ENCODE measurements at regions not wholly inside any gene's neighbourhood (a gene's known extent, or its start where the extent isn't known, plus 50 kb on each side); places are given as distances from the start of the nearest gene placed in this dataset.
"Not testable (repeated sequence)": the region's sequence is repeated elsewhere in the genome, so short reads cannot be mapped to it uniquely, and the experiment has no call there.

DNA sequence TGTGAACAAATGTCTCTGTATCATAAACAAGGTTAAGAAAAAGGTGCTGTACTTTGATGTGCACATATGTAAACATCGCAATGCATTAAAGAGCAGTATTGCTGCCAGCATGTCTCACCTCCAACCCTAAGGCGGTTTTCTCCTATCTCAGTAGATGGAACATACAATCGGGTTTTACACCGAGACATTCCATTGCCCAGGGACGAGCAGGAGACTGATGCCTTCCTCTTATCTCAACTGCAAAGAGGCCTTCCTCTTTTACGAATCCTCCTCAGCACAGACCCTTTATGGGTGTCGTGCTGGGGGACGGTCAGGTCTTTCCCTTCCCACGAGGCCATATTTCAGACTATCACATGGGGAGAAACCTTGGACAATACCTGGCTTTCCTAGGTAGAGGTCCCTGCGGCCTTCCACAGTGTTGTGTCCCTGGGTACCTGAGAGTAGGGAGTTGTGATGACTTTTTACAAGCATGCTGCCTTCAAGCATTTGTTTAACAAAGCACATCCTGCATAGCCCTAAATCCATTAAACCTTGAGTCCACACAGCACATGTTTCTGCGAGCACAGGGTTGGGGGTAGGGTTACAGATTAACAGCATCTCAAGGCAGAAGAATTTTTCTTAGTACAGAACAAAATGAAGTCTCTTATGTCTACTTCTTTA, 1411.2 kb downstream of the EFNA5 start:
- not testable (repeated sequence) for FAIRE-seq; DNase-seq (ENCODE audit: extremely low spot score, insufficient read length, low read depth)

DNA sequence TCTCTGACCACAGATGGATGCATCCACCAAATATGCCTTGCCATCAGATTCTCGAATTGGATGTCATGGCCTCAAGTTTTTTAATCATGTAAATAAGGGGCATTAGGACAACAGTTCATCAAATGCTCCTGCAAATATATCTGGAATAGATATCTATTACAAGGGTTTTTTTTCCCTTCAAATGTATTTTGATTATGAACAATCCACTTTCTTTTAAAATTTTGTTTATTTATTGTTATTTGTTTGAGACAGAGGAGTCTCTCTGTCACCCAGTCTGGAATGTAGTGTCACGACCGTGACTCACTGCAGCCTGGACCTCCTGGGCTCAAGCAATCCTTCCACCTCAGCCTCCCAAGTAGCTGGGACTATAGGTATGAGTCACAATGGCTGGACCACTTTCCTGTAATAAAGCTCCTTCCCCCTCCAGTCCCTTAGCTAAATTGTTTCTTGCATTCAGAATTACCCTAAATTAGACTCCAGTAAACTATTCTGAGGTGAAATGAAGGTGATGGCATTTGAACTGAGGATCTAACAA, 1412.1 kb downstream of the EFNA5 start:
- FAIRE-seq (no peak), DNase-seq (ENCODE audit: extremely low spot score, insufficient read length, low read depth) (no peak)

GRCh38 chr5:106254784-106255183, 1416.0 kb downstream of the EFNA5 start:
- no peak for DNase-seq (ENCODE audit: extremely low spot score, insufficient read length, low read depth)
- FAIRE-seq: no peak

GRCh38 chr5:106246044-106246745, 1424.5 kb downstream of the EFNA5 start:
- not testable (repeated sequence) for DNase-seq (ENCODE audit: extremely low spot score, insufficient read length, low read depth); FAIRE-seq

DNA sequence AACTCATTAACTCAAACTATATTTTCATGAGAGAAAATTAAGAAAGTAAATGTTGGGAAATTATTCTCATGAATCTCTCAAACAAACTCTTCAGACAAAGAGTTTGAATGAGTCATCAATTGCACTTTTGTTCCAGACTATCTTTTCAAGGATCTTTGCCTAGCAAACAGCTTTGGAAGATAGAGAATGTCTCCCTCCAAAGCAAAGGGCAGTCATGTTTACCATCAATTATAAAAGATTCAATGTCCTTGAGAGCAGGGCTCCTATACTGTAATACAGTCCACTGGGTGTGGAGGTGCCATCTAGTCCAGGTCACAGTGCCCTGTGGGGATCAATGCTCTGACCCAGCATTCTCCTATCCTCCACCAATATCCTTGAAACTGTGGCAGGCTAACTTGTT, 1429.3 kb downstream of the EFNA5 start:
- FAIRE-seq: no peak

GRCh38 chr5:106205916-106206571, 1464.7 kb downstream of the EFNA5 start:
- FAIRE-seq: no peak

More for the DNA sequence above, 1429.3 kb downstream of the EFNA5 start:
- DNase-seq (ENCODE audit: extremely low spot score, insufficient read length, low read depth): no peak

GRCh38 chr5:106202035-106202434, 1468.7 kb downstream of the EFNA5 start:
- FAIRE-seq (no peak), DNase-seq (ENCODE audit: extremely low spot score, insufficient read length, low read depth) (no peak)

More at GRCh38 chr5:106205916-106206571, 1464.7 kb downstream of the EFNA5 start:
- no peak for DNase-seq (ENCODE audit: extremely low spot score, insufficient read length, low read depth)

GRCh38 chr5:106200971-106201370, 1469.8 kb downstream of the EFNA5 start:
- FAIRE-seq (no peak), DNase-seq (ENCODE audit: extremely low spot score, insufficient read length, low read depth) (no peak)

- DNase-seq (ENCODE audit: extremely low spot score, insufficient read length, low read depth) (no peak), FAIRE-seq (no peak)
Measured at GRCh38 chr5:106195679-106196474, 1474.9 kb downstream of the EFNA5 start.

DNA sequence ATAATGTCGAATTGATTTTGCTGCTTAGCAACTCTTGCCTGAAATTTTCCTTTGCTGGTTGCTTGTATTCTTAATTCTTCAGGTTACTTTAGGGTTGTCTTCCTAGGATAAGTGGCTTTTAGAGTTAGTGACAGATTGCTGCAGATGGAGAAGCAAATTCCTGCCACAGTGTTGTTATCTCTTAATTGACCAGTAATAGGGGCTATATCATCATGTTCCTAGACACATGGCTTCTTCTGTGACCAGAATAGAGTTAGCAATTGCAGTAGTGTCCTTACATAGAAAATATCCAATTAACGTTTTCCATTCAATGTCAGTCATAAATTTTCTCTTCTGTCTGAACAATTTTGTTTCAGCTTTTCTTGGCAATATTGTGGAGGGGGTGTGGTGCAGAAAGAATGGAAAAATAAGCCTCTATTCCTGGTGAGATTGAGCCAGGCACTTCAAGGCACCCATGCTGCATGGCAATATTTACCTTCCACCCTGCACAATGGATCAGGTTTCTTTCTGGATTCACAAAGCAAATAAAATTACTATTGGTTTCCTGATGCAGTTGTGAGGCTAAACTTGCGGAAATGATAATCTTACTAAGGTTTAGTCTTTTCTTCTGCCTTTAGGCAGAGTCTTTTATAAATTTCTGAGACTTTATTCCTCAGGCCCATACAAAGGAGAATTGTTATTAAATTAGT, 1481.5 kb downstream of the EFNA5 start:
- DNase-seq (ENCODE audit: extremely low spot score, insufficient read length, low read depth) (no peak), FAIRE-seq (no peak)

DNA sequence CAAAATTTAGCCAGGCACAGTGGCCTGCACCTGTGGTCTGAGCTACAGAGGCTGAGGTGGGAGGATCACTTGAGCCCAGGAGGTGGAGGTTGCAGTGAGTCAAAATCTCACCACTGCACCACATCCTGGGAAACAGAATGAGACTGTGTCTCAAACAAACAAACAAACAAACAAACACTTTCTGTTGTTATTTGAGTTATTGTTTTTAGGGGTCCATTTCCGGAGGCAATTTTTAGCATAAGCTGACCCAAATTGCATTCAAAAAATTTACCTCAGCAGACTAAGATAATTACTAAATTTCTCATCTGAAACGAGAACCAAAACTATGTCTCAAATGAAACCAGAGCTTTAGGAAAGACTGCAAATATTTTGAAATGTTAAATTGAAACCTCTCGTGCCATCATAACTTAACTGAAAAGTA, 1485.1 kb downstream of the EFNA5 start:
- FAIRE-seq: no peak
- DNase-seq (ENCODE audit: extremely low spot score, insufficient read length, low read depth): no peak

DNA sequence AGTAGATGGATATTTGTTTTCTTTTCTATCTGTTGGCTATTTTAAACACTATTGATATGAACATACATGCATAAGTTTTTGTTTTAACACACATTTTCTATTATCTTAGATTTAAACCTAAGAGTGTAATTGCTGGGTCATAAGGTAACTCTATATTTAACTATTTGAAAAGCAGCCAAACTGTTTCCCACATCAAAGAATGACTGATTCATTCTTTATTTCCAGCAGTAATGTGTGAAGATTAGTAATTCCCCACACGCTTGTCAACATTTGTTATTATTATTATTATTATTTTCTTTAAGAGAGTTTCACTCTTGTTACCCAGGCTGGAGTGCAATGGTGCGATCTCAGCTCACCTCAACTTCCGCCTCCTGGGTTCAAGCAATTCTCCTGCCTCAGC, 1495.8 kb downstream of the EFNA5 start:
- DNase-seq (ENCODE audit: extremely low spot score, insufficient read length, low read depth) (no peak), FAIRE-seq (no peak)

DNA sequence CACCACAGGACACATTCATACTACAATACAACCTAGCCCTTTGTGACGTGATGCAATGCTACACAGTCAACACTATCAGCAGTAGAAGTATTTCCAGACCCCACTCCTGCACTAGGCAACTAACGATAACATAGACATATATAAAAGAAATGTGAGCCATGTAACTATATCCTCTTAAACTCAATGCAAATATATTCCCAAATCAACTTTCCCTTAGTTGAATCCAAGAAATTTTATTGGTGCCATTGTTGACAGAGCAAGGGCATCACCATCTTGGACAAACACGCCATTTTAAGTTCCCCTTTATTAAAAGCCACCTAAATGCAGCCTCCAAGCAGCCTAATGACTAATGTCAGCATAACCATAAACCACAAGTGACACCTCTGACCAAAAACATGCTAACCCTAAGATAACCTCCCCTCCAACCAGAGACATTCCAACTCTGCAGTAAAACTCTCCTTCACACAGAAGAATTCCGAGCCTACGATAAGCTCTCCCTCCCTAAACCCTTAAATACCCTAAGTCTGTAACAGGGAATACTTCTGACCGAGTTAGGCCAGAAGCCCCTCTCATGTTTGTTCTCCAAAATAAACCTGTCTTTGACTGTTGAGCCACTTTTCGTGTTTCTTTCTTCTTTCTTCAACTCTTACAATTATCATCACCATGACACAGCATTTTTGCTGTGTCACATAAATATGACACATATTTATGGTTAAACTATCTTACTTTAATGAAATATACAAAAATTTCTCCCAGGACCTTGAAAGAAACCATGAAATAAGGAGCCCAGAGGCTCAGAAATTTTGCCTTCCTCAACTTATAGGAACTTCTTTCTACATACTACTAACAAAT, 1497.8 kb downstream of the EFNA5 start:
- FAIRE-seq (no peak), DNase-seq (ENCODE audit: extremely low spot score, insufficient read length, low read depth) (no peak)

- DNase-seq (ENCODE audit: extremely low spot score, insufficient read length, low read depth) (no peak), FAIRE-seq (no peak)
Measured at GRCh38 chr5:106171708-106172107, 1499.0 kb downstream of the EFNA5 start.

DNA sequence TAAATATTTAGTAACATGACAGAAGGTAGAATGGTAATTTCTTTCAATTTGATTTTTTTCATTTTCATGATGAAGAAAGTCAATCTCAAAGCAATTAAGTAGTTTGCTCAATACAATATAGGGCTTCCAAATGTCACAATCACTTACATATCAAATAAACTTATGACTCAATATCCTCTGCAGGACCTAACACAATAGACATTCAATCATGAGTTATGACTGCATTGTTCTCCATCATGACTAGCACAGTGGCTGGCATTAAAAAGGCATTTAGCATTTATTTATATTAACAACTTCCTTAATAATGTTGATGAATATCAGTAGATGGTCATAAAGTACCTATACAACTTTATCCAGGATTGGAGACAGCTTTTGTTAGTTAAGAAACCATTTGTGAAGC, 1499.6 kb downstream of the EFNA5 start:
- DNase-seq (ENCODE audit: extremely low spot score, insufficient read length, low read depth): no peak
- FAIRE-seq: no peak

- FAIRE-seq (no peak), DNase-seq (ENCODE audit: extremely low spot score, insufficient read length, low read depth) (no peak)
Measured at GRCh38 chr5:106167766-106168165, 1503.0 kb downstream of the EFNA5 start.

GRCh38 chr5:106163233-106163632, 1507.5 kb downstream of the EFNA5 start:
- FAIRE-seq (no peak), DNase-seq (ENCODE audit: extremely low spot score, insufficient read length, low read depth) (no peak)

DNA sequence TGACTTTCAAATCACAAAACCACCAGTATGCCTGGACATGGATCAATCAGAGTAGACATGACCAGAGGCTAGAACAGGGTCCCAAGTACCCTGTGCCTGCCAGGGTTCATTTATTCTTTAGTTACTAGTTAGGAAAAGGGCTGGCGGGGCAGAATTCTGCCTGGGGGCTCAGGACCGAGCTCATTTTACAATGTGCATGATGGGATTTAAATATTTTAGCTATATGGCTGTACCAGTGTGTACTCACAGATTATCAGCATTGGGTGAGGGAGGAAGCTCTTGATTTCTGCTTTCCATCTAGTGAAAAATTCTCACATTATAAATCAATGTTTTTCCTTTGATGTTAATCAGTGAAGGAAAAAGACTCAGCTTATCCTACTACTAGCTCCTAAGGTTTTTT, 1511.1 kb downstream of the EFNA5 start:
- no peak for FAIRE-seq

GRCh38 chr5:106154280-106154716, 1516.4 kb downstream of the EFNA5 start:
- no peak for FAIRE-seq
- DNase-seq (ENCODE audit: extremely low spot score, insufficient read length, low read depth): no peak

More for the DNA sequence above, 1511.1 kb downstream of the EFNA5 start:
- DNase-seq (ENCODE audit: extremely low spot score, insufficient read length, low read depth): no peak
